CD4-positive, alpha-beta T cell treated with Interleukin-15 for 1 hour (primary cell): ENCODE measurements at regions not wholly inside any gene's neighbourhood (a gene's known extent, or its start where the extent isn't known, plus 50 kb on each side); places are given as distances from the start of the nearest gene placed in this dataset.
"Not testable (repeated sequence)": the region's sequence is repeated elsewhere in the genome, so short reads cannot be mapped to it uniquely, and the experiment has no call there.

ENCODE experiments used
- DNase-seq: peaks from one replicate; pipeline ENCODE4 v3.0.0-alpha.2; 2020

DNA sequence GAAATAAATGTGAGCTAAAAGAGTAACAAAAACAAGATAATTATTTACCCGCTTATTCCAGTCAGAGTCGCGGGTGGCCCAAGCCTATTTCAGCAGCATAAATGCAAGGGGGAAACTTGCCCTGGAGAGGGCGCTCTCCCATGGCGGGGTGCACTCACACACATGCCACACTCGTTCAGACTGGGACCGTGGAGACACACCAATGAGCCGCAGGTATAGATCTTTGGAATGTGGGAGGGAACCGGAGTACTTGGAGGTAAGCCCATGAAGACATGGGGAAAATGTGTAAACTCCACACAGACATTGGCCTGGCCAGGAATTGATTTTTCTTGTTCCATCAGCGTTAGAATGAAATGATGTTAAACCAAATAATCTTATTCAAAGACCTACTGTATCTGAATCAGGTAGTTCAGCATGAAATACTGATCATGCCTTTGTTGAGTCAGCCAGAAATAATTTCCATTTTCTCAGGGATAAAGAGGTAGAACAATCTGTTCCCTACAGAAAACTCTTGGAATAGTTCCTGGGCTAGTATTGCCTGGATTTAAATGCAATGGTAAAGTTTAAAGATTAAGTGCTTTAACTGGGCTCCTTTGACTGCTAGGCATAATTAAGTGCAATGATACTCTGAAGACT lies 191.5 kb downstream of the MCHR2 start:
- no peak for DNase-seq

GRCh38 chr6:99808992-99809391 lies 185.0 kb downstream of the MCHR2 start:
- no peak for DNase-seq

DNA sequence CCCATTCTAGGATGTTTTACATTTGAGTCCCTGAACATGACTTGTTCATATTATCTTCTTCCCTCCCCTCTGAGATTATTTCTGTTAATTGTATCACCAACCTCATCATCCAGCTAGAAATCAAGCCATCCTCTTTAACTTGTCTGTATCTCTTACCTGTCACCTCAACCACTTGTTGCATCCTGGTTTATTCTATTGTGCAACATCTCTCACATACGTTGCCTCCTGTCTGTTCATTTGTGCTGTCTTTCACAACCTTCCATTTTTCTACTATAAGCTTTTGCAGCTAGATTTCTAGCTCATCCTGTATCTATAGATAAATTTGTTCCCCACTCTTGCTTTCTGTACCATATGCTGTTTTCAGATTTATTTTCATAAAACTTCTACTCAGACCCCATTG lies 183.7 kb downstream of the MCHR2 start:
- no peak for DNase-seq

DNA sequence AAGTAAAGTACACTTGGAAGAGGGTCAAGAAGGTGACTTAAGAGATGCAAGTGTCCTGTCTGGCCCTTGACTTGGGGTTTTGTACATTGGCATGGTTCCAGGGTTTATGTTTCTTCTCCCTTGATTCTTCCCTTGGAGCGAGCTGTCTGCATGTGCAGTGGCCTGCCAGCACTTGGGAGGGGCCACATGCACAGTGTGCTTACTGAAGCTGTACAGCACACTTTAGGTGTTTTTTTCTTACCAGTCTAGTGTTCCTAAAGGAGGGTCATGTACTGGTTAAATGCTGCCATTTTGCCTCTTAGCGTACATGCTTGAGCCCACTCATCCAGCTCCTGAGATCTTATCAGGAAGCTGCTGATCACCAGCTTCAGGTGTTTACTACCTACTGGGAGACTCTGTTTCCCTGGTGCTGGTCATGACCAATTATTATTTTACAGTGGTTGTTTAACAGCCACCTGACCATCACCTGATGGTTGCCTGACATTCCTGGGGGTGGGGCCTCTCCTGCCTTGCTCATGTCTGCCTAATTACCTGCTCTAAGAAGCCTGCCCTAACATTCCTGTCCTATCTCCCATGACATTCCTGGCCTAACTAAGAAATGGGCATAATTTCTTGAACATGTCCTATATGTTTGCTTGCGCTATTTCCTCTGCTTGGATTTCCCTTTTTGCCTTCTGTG lies 182.9 kb downstream of the MCHR2 start:
- no peak for DNase-seq

DNA sequence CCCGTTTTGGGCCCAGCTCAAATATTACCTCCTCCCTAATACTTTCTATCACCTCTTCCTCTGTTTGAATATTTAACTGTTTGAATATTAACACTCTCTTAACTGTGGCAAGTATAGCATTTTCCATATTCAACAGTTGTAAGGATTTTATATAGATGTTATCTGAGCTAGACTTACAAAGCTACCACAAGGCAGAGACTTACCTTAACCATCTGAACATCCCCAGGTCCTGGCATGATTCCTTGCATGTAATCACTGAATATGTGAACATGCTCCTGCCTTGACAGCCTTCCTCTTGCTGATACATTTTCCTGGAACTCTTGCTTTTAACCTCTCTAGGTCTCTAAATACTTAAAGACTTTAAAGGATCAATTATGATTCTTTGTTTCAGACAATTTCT lies 182.4 kb downstream of the MCHR2 start:
- DNase-seq, result no peak

DNA sequence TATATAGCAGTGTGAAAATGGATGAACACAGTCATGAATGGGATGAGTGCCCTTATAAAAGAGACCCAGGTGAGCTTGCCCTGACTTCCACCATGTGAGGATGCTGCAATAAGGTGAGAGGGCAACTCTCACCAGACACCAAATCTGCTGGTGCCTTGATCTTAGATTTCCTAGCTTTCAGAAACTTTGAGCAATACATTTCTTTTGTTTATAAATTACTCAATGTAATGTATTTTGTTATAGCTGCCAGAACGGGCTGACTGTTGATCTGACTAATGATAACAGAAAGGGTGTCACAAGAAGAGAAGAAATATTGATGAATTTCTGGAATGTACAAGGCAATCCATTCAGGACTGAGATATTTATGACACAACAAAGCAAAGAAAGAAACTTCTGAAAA lies 180.5 kb downstream of the MCHR2 start:
- no peak for DNase-seq

DNA sequence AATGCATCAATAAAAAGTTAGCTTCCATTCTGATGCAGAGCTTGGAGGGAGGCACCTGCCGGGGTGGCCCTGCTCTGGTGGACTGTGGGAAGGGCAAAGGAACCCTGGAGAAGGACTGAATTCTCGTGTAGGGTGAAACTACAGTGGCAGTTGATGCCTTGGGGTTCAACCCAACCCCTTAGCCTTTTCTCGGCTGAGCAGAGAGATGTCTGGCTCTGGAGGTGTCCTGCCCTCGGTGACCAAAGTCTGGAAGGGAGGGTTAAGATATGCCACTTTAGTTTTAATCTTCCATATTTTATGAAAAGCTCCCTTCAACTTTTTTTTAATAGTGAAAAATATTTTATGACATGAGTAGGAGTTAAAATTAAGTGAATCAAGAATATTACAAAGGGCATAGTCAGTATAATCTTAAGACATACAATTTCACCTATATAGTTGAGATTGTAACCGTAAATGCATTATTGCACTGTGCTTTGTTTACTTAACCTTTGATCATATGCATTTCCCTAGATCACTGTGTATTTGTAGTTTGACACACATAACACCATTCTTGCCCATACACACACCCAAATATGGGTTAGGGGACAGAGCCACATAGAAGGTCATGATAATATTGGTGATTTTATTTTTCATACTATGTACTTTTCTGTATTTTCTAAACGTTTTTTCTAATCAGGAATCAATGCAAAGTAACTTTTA lies 179.6 kb downstream of the MCHR2 start:
- DNase-seq, result no peak

GRCh38 chr6:99816795-99817194 lies 177.2 kb downstream of the MCHR2 start:
- DNase-seq, result no peak

- DNase-seq, result no peak
Observed at GRCh38 chr6:99818161-99818560, 175.9 kb downstream of the MCHR2 start.

DNA sequence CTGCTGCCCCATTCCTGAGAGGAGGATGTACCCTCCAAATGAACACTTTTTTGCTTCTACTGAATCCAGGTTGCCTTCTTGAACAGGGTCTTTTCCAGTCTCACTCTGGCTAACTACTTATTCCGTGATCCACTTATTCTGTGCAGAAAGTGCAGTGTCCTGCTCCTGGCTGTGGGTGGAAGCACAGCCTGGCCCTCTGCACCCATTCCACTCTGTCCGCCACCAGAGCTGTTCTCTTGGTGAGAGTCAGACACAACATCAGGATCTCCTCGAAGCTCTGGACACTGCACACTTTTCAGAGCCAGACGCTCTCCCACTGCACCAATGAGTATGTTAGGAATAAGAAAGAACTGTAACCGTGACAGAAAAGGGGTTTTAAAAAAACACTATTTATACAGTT lies 174.2 kb downstream of the MCHR2 start:
- no peak for DNase-seq

GRCh38 chr6:99821164-99821563 lies 172.9 kb downstream of the MCHR2 start:
- no peak for DNase-seq

DNA sequence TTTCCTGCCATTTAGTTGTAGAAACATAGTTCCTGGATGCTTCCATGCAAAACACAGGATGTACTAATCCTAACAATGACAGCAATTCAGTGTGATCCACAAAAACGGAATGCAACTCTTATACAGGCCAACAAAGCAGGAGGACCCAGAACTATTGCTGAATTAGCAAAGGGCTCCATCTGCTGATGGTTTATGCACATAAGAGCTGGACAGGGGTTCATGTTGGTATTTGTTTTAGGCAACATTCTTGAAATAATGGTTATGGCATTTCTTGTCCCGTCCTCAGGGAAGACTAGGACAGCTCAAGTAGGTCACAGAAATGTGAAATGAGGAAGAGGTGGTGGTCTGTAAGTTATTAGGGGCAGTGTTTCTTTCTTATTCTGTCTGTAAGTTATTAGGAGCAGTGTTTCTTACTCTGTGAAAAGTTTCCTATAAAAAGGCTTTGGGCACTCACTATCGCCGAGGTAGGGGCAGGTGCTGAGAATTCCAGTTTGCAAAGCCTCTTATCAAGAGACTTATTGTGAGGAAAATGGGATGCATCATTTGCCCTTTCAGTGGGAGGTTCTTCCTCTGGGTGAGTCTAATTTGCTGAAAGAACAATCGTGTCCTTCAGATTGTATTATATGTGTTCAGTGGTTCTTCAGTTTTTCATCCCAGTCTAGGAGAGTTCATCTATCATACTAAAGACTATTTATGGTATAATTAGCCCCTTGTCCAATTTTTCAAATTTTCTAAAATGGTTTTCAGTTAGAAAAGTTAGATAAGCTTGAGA lies 171.1 kb downstream of the MCHR2 start:
- DNase-seq, result no peak

DNA sequence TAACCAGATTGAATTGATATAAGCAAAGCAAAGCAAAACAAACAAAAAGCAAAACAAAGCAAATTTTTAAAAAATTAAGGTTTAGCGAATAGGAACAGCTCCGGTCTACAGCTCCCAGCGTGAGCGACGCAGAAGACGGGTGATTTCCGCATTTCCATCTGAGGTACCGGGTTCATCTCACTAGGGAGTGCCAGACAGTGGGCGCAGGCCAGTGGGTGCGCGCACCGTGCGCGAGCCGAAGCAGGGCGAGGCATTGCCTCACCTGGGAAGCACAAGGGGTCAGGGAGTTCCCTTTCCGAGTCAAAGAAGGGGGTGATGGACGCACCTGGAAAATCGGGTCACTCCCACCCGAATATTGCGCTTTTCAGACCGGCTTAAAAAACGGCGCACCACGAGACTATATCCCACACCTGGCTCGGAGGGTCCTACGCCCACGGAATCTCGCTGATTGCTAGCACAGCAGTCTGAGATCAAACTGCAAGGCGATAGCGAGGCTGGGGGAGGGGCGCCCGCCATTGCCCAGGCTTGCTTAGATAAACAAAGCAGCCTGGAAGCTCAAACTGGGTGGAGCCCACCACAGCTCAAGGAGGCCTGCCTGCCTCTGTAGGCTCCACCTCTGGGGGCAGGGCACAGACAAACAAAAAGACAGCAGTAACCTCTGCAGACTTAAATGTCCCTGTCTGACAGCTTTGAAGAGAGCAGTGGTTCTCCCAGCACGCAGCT lies 170.3 kb downstream of the MCHR2 start:
- not testable (repeated sequence) for DNase-seq

DNA sequence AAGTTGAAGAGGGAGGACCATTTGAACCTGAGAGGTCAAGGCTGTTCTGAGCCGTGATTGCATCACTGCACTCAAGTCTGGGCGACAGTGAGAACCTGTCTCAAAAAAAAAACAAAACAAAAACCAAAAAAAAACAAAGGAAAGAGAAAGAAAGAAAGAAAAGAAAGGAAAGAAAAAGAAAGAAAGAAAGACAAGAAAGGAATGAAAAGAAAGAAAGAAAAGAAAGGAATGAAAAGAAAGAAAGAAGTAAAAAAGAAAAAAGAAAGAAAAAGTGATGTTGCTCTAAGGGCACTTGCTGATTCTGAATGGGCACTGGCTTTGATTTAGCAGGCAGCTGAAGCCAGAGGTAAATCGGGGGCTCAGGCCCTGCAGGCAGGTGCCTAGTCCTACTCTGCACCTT lies 161.0 kb downstream of the MCHR2 start:
- DNase-seq, result no peak

DNA sequence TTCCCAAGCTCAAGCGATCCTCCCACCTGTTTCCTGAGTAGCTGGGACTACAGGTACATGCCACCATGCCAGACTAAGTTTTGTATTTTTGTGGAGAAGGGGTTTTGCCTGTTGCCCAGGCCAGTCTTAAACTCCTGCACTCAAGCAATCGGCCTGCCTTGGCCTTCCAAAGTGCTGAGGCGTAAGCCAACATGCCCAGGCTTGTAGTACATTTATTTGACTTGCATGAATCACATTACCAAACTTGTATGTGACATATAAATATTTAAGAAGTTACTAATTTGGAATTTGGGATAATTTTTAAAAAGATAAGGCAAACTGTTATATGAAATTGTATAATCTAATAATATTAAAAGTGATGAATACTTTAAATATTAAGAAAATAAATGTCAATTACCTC lies 157.6 kb downstream of the MCHR2 start:
- no peak for DNase-seq

- no peak for DNase-seq
Observed at GRCh38 chr6:99838607-99839006, 155.4 kb downstream of the MCHR2 start.

DNA sequence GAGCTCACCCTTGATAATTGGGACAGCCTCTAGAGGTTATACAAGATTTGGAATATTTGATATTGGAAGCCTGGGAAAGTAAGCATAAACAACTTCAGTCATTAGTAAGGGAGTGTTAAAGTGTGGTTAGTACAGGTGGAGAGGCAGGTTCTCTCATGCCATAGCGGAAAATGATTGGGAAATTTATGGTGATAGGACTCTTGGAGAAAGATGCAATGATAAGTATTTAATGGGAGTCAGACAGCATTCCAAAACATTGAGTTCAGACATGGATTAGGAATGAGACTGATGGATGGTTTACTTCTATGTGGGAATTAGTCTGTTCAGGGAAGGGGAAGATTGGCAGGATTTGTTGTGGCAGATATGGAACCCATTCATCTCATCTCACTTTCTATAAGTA lies 152.7 kb downstream of the MCHR2 start:
- DNase-seq, result no peak

DNA sequence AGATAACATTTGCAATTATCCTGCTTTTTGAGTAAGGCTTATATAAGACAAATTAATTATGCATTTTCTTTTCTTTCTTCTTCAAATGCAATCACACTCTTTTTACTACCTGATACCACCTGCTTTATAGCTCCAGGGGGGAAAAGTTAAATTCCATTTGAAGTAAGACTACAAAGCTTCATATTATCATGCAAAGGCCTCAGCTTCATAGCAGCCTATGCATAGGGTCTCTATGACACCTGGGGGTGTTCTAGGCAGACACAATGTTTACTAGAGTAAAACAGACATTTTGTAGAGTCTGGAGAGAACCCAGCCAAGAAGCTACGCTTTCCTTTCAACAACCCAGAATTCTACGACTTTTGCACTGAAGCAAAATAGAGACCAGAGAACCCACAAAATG lies 148.0 kb downstream of the MCHR2 start:
- DNase-seq, result no peak

- no peak for DNase-seq
Observed at GRCh38 chr6:99850841-99851240, 143.2 kb downstream of the MCHR2 start.

DNA sequence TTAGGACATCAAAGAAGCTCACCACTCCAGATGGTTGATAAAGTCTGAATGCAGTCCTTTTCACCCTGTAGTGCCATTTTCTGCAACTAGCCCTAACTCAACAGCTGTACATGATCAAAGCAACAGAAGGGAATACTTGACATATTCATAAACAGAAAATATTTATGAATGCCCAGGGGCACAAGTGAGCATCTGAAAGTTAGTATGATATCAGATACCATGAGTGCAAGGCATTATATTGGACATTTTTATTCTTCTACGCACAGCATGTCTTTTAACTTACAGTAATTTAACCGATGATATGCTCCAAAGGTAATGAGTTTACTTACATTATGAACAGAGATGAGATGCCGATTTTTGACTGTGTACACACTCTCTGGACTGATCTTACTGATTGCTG lies 142.0 kb downstream of the MCHR2 start:
- DNase-seq, result no peak

GRCh38 chr6:99867026-99867425 lies 127.0 kb downstream of the MCHR2 start:
- DNase-seq, result no peak

DNA sequence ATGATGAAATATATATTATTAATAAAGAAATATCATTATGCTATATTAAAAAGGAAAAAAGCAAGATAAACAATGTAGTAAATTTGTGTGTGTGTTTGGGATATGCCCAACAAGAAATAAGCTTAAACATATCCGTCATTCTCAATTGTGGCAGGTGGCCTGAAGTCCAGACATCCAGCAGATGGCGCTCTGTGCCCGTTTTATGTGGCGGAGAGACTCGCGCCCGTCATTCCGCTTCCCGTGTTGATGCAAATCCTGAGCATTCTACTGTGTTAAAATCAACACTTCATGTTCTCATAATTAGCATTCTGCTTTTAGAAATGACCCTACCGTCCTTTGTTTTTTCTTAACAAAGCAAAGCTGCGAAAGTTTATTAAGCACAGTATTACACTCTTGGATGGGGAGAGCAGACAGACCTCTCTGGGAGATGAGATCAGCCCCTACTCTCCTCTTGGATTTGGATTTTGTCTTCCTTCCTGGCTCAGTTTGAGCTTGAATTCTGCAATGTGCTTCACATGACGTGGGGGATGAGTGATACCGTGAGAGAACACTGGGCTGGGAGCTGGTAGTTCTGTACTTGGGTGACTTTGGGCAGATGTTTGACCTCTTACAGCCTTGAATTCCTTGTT lies 125.8 kb downstream of the MCHR2 start:
- DNase-seq, result peak; percentile 38
